Astrocyte of the cerebellum (primary cell): ENCODE measurements at regions not wholly inside any gene's neighbourhood (a gene's known extent, or its start where the extent isn't known, plus 50 kb on each side); places are given as distances from the start of the nearest gene placed in this dataset.

Source experiments
- DNase-seq: peaks from one replicate; pipeline ENCODE4 v3.0.0-alpha.2; 2011; ENCODE audit warnings: low read depth
- H3K4me3 ChIP-seq: 2 replicates; pipeline ENCODE4 v1.5.1; 2011; ENCODE audit warnings: mild to moderate bottlenecking, low read depth, low read length, moderate library complexity
- CTCF ChIP-seq: IDR thresholded peaks from 2 replicates; pipeline ENCODE4 v1.5.1; 2012; ENCODE audit warnings: low read length, low read depth, moderate library complexity, mild to moderate bottlenecking; ENCODE audit errors: missing control alignments
- in situ Hi-C: cut with HindIII; loops from 2 replicates; pipeline ENCODE4 v1.10.0; 2017; ENCODE audit warnings: low sequenced_read_pairs

GRCh38 chr4:14008494-14008893, 381.0 kb upstream of the BOD1L1 start:
- in situ Hi-C loops, result no loop called here
- no peak for TF ChIP-seq CTCF
- no peak for DNase-seq
- no peak overlapping the region for H3K4me3 ChIP-seq

DNA sequence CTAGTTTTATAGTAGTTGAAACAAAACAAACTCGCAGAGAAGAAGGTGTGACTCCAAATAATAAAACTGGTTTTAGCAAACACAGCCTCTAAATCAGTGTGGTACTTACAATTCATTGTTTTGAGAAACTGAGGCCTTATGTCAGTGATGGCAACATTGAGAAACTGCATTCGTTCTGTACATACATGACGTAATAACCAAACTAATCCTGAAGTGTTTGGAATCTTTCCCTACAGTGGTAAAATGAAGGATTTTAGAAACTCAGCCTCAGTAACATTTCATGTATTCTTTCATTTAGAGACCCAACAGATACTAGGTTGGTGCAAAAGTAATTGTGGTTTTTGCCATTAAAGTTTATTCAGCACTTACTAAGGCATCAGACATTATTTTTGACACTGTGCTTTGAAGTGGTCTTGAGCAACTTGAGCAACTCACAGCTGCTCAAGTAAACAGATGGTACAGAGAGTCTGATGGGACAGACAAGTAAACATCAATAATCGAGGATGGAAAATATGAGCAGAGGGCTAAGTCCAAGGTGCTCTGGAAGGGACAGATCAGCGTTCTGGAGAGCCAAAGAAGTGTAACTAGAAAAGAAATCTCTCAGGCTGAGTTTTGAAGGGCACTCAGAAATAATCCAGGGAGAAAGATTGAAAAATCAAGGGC, 390.8 kb upstream of the BOD1L1 start:
- DNase-seq, result no peak
- in situ Hi-C loops, result no loop called here
- no peak for TF ChIP-seq CTCF
- no peak overlapping the region for H3K4me3 ChIP-seq

DNA sequence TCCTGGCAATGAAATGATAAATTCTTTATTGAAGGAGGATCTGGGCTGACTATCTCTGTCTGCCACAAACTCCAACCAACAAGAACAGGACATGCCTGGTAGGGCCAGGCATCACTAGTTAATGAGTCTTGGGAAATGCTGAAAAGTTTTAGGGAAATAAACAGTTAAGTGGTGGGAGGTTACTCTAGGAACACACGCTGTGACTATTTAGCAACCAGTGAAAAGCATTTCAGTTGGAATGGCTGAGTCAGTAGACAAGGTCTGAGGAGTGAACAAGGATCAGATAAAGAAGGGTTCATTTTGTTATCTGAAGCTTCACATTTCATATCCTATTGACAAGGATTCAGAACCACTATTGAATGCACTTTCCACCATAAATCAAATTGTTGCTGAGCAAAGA, 394.9 kb upstream of the BOD1L1 start:
- no peak for TF ChIP-seq CTCF
- no peak overlapping the region for H3K4me3 ChIP-seq
- DNase-seq, result peak; percentile 3
- in situ Hi-C loops, result no loop called here

DNA sequence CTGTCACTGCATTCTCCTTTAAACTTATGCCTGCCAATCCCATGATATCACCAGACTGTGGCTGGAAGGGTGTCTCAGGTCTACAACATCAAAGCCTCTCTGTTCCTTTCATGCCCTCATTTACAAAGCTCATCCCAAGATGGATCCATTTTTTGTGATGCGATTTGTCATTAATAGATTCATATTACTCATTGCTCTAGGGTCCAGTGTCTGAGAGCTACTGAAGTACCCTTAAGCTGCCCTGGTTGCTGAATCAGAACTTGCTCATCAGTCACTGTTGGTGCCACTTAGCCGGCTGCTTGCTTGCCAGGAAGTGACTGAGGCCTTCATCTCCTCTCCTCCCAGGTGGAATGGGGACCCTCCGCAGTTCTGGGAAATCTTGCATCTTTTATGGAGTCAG, 395.5 kb upstream of the BOD1L1 start:
- no peak overlapping the region for H3K4me3 ChIP-seq
- no peak for TF ChIP-seq CTCF
- in situ Hi-C loops, result no loop called here
- no peak for DNase-seq

GRCh38 chr4:14023896-14024295, 396.4 kb upstream of the BOD1L1 start:
- H3K4me3 ChIP-seq, result no peak overlapping the region
- in situ Hi-C loops, result no loop called here
- TF ChIP-seq CTCF, result no peak
- no peak for DNase-seq

- in situ Hi-C loops, result no loop called here
- H3K4me3 ChIP-seq, result no peak overlapping the region
- no peak for TF ChIP-seq CTCF
- no peak for DNase-seq
These were observed 397.6 kb upstream of the BOD1L1 start for GRCh38 chr4:14025111-14025510.
